Stimulated activated effector memory CD8-positive, alpha-beta T cell treated with anti-CD3 and anti-CD28 coated beads, Interleukin-12 subunit alpha, Interleukin-12 subunit beta, amount 100 ng/mL, for 72 hours (primary cell): ENCODE measurements at regions not wholly inside any gene's neighbourhood (a gene's known extent, or its start where the extent isn't known, plus 50 kb on each side); places are given as distances from the start of the nearest gene placed in this dataset.
"Not testable (repeated sequence)": the region's sequence is repeated elsewhere in the genome, so short reads cannot be mapped to it uniquely, and the experiment has no call there.

Experiments
- ATAC-seq: fragments of 150-1000 bp; cut with Tn5 transposase; 2 replicates; pipeline ENCODE4 v1.10.0; 2021
- DNase-seq, 2 donors: peaks; one replicate each; pipeline ENCODE4 v3.0.0; 2021 to 2022; ENCODE audit warnings: low spot score in 2 of 2
- H3K27ac Mint-ChIP-seq: one replicate; pipeline ENCODE4 v1.8.0; 2022; ENCODE audit warnings: mild to moderate bottlenecking, mixed read lengths
- H3K36me3 Mint-ChIP-seq: one replicate; pipeline ENCODE4 v1.8.0; 2022; ENCODE audit warnings: mild to moderate bottlenecking, mixed read lengths
- H3K4me1 Mint-ChIP-seq: one replicate; pipeline ENCODE4 v1.8.0; 2022; ENCODE audit warnings: mixed read lengths
- H3K4me3 Mint-ChIP-seq: one replicate; pipeline ENCODE4 v1.8.0; 2022; ENCODE audit warnings: mild to moderate bottlenecking, mixed read lengths
- H3K9me3 Mint-ChIP-seq: one replicate; pipeline ENCODE4 v1.8.0; 2022; ENCODE audit warnings: mixed read lengths

- not testable (repeated sequence) for H3K4me3 Mint-ChIP-seq, H3K4me1 Mint-ChIP-seq, ATAC-seq, H3K9me3 Mint-ChIP-seq, H3K36me3 Mint-ChIP-seq, DNase-seq, H3K27ac Mint-ChIP-seq
These were observed 77.6 kb upstream of the OR4M2 start for GRCh38 chr15:22002711-22003110.

- not testable (repeated sequence) for DNase-seq, ATAC-seq, H3K27ac Mint-ChIP-seq, H3K4me1 Mint-ChIP-seq, H3K36me3 Mint-ChIP-seq, H3K4me3 Mint-ChIP-seq, H3K9me3 Mint-ChIP-seq
These were observed 91.2 kb upstream of the OR4M2 start for GRCh38 chr15:21989117-21989516.

- H3K4me3 Mint-ChIP-seq, H3K36me3 Mint-ChIP-seq, H3K9me3 Mint-ChIP-seq, H3K4me1 Mint-ChIP-seq, DNase-seq, H3K27ac Mint-ChIP-seq: not testable (repeated sequence)
- ATAC-seq: peak; percentile 11
These were observed 96.5 kb upstream of the OR4M2 start for GRCh38 chr15:21983820-21984219.

- not testable (repeated sequence) for H3K4me3 Mint-ChIP-seq, ATAC-seq, DNase-seq, H3K4me1 Mint-ChIP-seq, H3K27ac Mint-ChIP-seq, H3K36me3 Mint-ChIP-seq, H3K9me3 Mint-ChIP-seq
These were observed 100.4 kb upstream of the OR4M2 start for GRCh38 chr15:21979960-21980359.

- ATAC-seq: not testable (repeated sequence)
These were observed 76.2 kb upstream of the POTEB start for GRCh38 chr15:21953713-21954112.

GRCh38 chr15:21940302-21940701 is 62.8 kb upstream of the POTEB start:
- not testable (repeated sequence) for H3K4me3 Mint-ChIP-seq, H3K36me3 Mint-ChIP-seq, DNase-seq, ATAC-seq, H3K9me3 Mint-ChIP-seq, H3K27ac Mint-ChIP-seq, H3K4me1 Mint-ChIP-seq

More at GRCh38 chr15:21953713-21954112, 76.2 kb upstream of the POTEB start:
- H3K4me1 Mint-ChIP-seq, H3K9me3 Mint-ChIP-seq, H3K27ac Mint-ChIP-seq, H3K4me3 Mint-ChIP-seq, DNase-seq, H3K36me3 Mint-ChIP-seq: not testable (repeated sequence)
